ENCODE measurements at regions not wholly inside any gene's neighbourhood (a gene's known extent, or its start where the extent isn't known, plus 50 kb on each side); places are given as distances from the start of the nearest gene placed in this dataset.

DNA sequence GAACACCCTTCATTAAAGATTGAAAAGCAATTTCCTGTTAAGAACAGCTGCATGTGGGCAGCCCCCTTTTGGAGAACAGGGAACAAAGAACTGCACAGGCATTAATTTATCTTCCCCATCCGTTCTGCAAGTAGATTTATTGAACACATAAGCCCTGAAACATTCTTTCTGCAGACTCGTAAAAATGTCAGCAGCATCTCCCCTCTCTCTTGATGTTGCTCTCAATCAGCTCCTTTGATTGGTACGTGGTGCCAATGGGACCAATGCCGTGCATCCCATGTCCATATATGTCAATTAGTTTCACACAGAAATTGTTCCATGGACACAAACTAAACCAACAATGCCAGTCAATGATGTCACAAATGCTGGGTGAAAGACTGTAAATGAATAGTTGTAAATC, 228.5 kb upstream of the RASGEF1B start:
- H2BK5ac ChIP-seq (ENCODE audit: low read depth, low read length, poor library complexity, severe bottlenecking), result no peak overlapping the region
- H4K8ac ChIP-seq (ENCODE audit: low read length), result no peak overlapping the region
- no peaks in the 10 kb centered on the region for H3K79me1 ChIP-seq (replicated peaks; ENCODE audit: low read length, poor library complexity, severe bottlenecking)
- H3K4me1 ChIP-seq (ENCODE audit: control insufficient read depth, insufficient read depth, low read depth, low read length), result no peaks in the 10 kb centered on the region
- no peak for DNase-seq
- no peak overlapping the region for H4K91ac ChIP-seq (ENCODE audit: low read length)
- H2BK15ac ChIP-seq (ENCODE audit: low read depth, poor library complexity, severe bottlenecking), result no peak overlapping the region
- no peak overlapping the region for H3K4me3 ChIP-seq (ENCODE audit: insufficient read depth in 1 of 2, low read depth in 1 of 2, low read length in 2 of 2)
- no peak overlapping the region for H2BK120ac ChIP-seq (ENCODE audit: low read depth, low read length)
- no peak overlapping the region for H3K9ac ChIP-seq (ENCODE audit: low read length)
- H2AK5ac ChIP-seq (ENCODE audit: low read length, severe bottlenecking), result no peak overlapping the region
- no peaks in the 10 kb centered on the region for H3K36me3 ChIP-seq (ENCODE audit: control insufficient read depth in 1 of 2, insufficient read depth in 2 of 2, low read depth in 1 of 2, low read length in 2 of 2)
- no peak overlapping the region for H3K4me2 ChIP-seq (ENCODE audit: low read length, poor library complexity, severe bottlenecking)
- no peak overlapping the region for H3K4ac ChIP-seq (ENCODE audit: low read depth in 1 of 2, low read length in 2 of 2)
- H2AFZ ChIP-seq (ENCODE audit: low read depth, low read length), result no peak overlapping the region
- no peak overlapping the region for H3K14ac ChIP-seq (ENCODE audit: low read length in 2 of 2)
- WGBS, result 49% methylated on average over 4 of the region's 4 CpGs
- no peaks in the 10 kb centered on the region for H3K9me3 ChIP-seq (ENCODE audit: control insufficient read depth, low read length)
- H3K18ac ChIP-seq (ENCODE audit: low read depth in 1 of 2, low read length in 2 of 2), result no peak overlapping the region
- H3K23ac ChIP-seq (ENCODE audit: low read length in 2 of 2), result no peak overlapping the region
- no peaks in the 10 kb centered on the region for H3K27me3 ChIP-seq (ENCODE audit: control insufficient read depth in 1 of 2, insufficient read depth in 1 of 2, low read length in 2 of 2)
- H2BK12ac ChIP-seq (ENCODE audit: low read length in 2 of 2), result no peak overlapping the region
- no peak overlapping the region for H3K27ac ChIP-seq (ENCODE audit: low read length, poor library complexity, severe bottlenecking)

- H3K79me1 ChIP-seq (replicated peaks; ENCODE audit: low read length, poor library complexity, severe bottlenecking), result no peaks in the 10 kb centered on the region
- no peak overlapping the region for H3K27ac ChIP-seq (ENCODE audit: low read length, poor library complexity, severe bottlenecking)
- no peak overlapping the region for H2BK120ac ChIP-seq (ENCODE audit: low read depth, low read length)
- no peak overlapping the region for H3K23ac ChIP-seq (ENCODE audit: low read length in 2 of 2)
- no peaks in the 10 kb centered on the region for H3K27me3 ChIP-seq (ENCODE audit: control insufficient read depth in 1 of 2, insufficient read depth in 1 of 2, low read length in 2 of 2)
- DNase-seq, result no peak
- no peak overlapping the region for H4K91ac ChIP-seq (ENCODE audit: low read length)
- H3K4me2 ChIP-seq (ENCODE audit: low read length, poor library complexity, severe bottlenecking), result no peak overlapping the region
- H2BK15ac ChIP-seq (ENCODE audit: low read depth, poor library complexity, severe bottlenecking), result no peak overlapping the region
- H3K18ac ChIP-seq (ENCODE audit: low read depth in 1 of 2, low read length in 2 of 2), result no peak overlapping the region
- H3K4ac ChIP-seq (ENCODE audit: low read depth in 1 of 2, low read length in 2 of 2), result no peak overlapping the region
- 17% methylated on average over 6 of the region's 6 CpGs for WGBS
- H4K8ac ChIP-seq (ENCODE audit: low read length), result no peak overlapping the region
- H2AFZ ChIP-seq (ENCODE audit: low read depth, low read length), result no peak overlapping the region
- H3K9me3 ChIP-seq (ENCODE audit: control insufficient read depth, low read length), result no peaks in the 10 kb centered on the region
- no peak overlapping the region for H3K14ac ChIP-seq (ENCODE audit: low read length in 2 of 2)
- no peaks in the 10 kb centered on the region for H3K36me3 ChIP-seq (ENCODE audit: control insufficient read depth in 1 of 2, insufficient read depth in 2 of 2, low read depth in 1 of 2, low read length in 2 of 2)
- no peak overlapping the region for H2BK12ac ChIP-seq (ENCODE audit: low read length in 2 of 2)
- no peak overlapping the region for H3K9ac ChIP-seq (ENCODE audit: low read length)
- H2AK5ac ChIP-seq (ENCODE audit: low read length, severe bottlenecking), result no peak overlapping the region
- H2BK5ac ChIP-seq (ENCODE audit: low read depth, low read length, poor library complexity, severe bottlenecking), result no peak overlapping the region
- H3K4me3 ChIP-seq (ENCODE audit: insufficient read depth in 1 of 2, low read depth in 1 of 2, low read length in 2 of 2), result no peak overlapping the region
- no peaks in the 10 kb centered on the region for H3K4me1 ChIP-seq (ENCODE audit: control insufficient read depth, insufficient read depth, low read depth, low read length)
Measured at GRCh38 chr4:81698538-81699296, 227.0 kb upstream of the RASGEF1B start.

DNA sequence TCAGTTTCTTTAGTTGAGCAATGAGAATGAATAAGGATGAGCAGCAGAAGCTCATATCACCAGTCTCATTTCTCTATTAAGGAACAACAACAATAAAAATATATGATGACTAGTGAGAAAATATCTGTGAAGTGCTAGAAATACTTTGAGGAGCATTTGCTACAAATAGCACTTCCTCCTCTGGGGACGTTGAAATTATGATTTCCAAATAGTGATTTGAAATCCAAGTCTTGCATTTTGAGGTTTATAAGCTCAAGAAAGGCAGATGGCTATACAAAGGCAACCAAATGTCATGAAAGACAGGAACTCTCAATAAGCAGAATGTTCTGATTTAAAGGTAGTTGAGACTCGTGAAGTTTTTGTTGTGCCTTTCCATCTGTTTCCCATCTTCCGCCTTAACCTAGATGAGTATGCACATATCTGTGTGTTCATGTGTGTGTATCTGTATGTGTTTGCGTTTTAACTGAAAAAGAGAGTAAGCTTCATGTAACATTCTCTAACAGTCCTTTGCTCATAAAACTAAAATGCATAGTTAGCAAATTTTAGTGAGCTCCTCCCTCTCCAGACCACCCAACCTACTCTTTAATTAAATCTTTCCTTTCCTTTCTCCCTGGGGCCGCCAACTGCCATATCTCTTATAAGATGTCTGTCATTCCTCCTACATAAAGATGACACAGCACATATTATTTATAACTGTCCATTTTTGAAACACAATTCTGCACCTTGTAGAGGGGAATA, 222.6 kb upstream of the RASGEF1B start:
- Histone ChIP-seq H3K18ac (ENCODE audit: low read depth in 1 of 2, low read length in 2 of 2) (no peak overlapping the region), H2BK5ac (ENCODE audit: low read depth, low read length, poor library complexity, severe bottlenecking) (no peak overlapping the region), H4K91ac (ENCODE audit: low read length) (no peak overlapping the region), H3K79me1 (replicated peaks; ENCODE audit: low read length, poor library complexity, severe bottlenecking) (no peaks in the 10 kb centered on the region), H2AFZ (ENCODE audit: low read depth, low read length) (no peak overlapping the region), H3K4me3 (ENCODE audit: insufficient read depth in 1 of 2, low read depth in 1 of 2, low read length in 2 of 2) (no peak overlapping the region), H2BK120ac (ENCODE audit: low read depth, low read length) (no peak overlapping the region), H3K9ac (ENCODE audit: low read length) (no peak overlapping the region), H3K4me1 (ENCODE audit: control insufficient read depth, insufficient read depth, low read depth, low read length) (no peaks in the 10 kb centered on the region), H3K4ac (ENCODE audit: low read depth in 1 of 2, low read length in 2 of 2) (no peak overlapping the region), H3K14ac (ENCODE audit: low read length in 2 of 2) (no peak overlapping the region), H2BK12ac (ENCODE audit: low read length in 2 of 2) (no peak overlapping the region), H2BK15ac (ENCODE audit: low read depth, poor library complexity, severe bottlenecking) (no peak overlapping the region), H2AK5ac (ENCODE audit: low read length, severe bottlenecking) (no peak overlapping the region), H3K36me3 (ENCODE audit: control insufficient read depth in 1 of 2, insufficient read depth in 2 of 2, low read depth in 1 of 2, low read length in 2 of 2) (no peaks in the 10 kb centered on the region), H3K27ac (ENCODE audit: low read length, poor library complexity, severe bottlenecking) (no peak overlapping the region), H3K9me3 (ENCODE audit: control insufficient read depth, low read length) (no peaks in the 10 kb centered on the region), H3K27me3 (ENCODE audit: control insufficient read depth in 1 of 2, insufficient read depth in 1 of 2, low read length in 2 of 2) (no peaks in the 10 kb centered on the region), H3K4me2 (ENCODE audit: low read length, poor library complexity, severe bottlenecking) (no peak overlapping the region), H3K23ac (ENCODE audit: low read length in 2 of 2) (no peak overlapping the region), H4K8ac (ENCODE audit: low read length) (no peak overlapping the region)
- WGBS, result 87% methylated on average over 4 of the region's 5 CpGs
- DNase-seq, result no peak

- no peak overlapping the region for H2AK5ac ChIP-seq (ENCODE audit: low read length, severe bottlenecking)
- H3K23ac ChIP-seq (ENCODE audit: low read length in 2 of 2), result no peak overlapping the region
- H3K36me3 ChIP-seq (ENCODE audit: control insufficient read depth in 1 of 2, insufficient read depth in 2 of 2, low read depth in 1 of 2, low read length in 2 of 2), result no peaks in the 10 kb centered on the region
- no peak overlapping the region for H3K4me3 ChIP-seq (ENCODE audit: insufficient read depth in 1 of 2, low read depth in 1 of 2, low read length in 2 of 2)
- H2BK120ac ChIP-seq (ENCODE audit: low read depth, low read length), result no peak overlapping the region
- no peak overlapping the region for H2AFZ ChIP-seq (ENCODE audit: low read depth, low read length)
- H4K91ac ChIP-seq (ENCODE audit: low read length), result no peak overlapping the region
- no peak overlapping the region for H3K18ac ChIP-seq (ENCODE audit: low read depth in 1 of 2, low read length in 2 of 2)
- no peaks in the 10 kb centered on the region for H3K79me1 ChIP-seq (replicated peaks; ENCODE audit: low read length, poor library complexity, severe bottlenecking)
- no peak overlapping the region for H3K27ac ChIP-seq (ENCODE audit: low read length, poor library complexity, severe bottlenecking)
- H2BK12ac ChIP-seq (ENCODE audit: low read length in 2 of 2), result no peak overlapping the region
- H2BK5ac ChIP-seq (ENCODE audit: low read depth, low read length, poor library complexity, severe bottlenecking), result no peak overlapping the region
- H3K14ac ChIP-seq (ENCODE audit: low read length in 2 of 2), result no peak overlapping the region
- no peaks in the 10 kb centered on the region for H3K4me1 ChIP-seq (ENCODE audit: control insufficient read depth, insufficient read depth, low read depth, low read length)
- H3K4me2 ChIP-seq (ENCODE audit: low read length, poor library complexity, severe bottlenecking), result no peak overlapping the region
- no peaks in the 10 kb centered on the region for H3K9me3 ChIP-seq (ENCODE audit: control insufficient read depth, low read length)
- WGBS, result 93% methylated on average over 1 of the region's 2 CpGs
- H3K4ac ChIP-seq (ENCODE audit: low read depth in 1 of 2, low read length in 2 of 2), result no peak overlapping the region
- H4K8ac ChIP-seq (ENCODE audit: low read length), result no peak overlapping the region
- H2BK15ac ChIP-seq (ENCODE audit: low read depth, poor library complexity, severe bottlenecking), result no peak overlapping the region
- H3K27me3 ChIP-seq (ENCODE audit: control insufficient read depth in 1 of 2, insufficient read depth in 1 of 2, low read length in 2 of 2), result no peaks in the 10 kb centered on the region
- H3K9ac ChIP-seq (ENCODE audit: low read length), result no peak overlapping the region
- no peak for DNase-seq
Measured at GRCh38 chr4:81690871-81691270, 219.2 kb upstream of the RASGEF1B start.

Data from mesenchymal stem cell (in vitro differentiated cells and primary cell).